ENCODE measurements at regions not wholly inside any gene's neighbourhood (a gene's known extent, or its start where the extent isn't known, plus 50 kb on each side); places are given as distances from the start of the nearest gene placed in this dataset.
"Not testable (repeated sequence)": the region's sequence is repeated elsewhere in the genome, so short reads cannot be mapped to it uniquely, and the experiment has no call there.

- intact Hi-C loops (cut with DNase I; ENCODE audit: low total_unique reads): no loop called here
- peaks cover 0 to 11% of the 10 kb centered on the region in 2 donors for H3K9me3 ChIP-seq
- no peak for DNase-seq (ENCODE audit: low spot score in 2 of 2)
- no peak overlapping the region for H3K4me3 ChIP-seq
- H3K27me3 ChIP-seq: no peaks in the 10 kb centered on the region
- no peak overlapping the region for H3K27ac ChIP-seq
- peaks cover 3% of the 10 kb centered on the region for H3K36me3 ChIP-seq
- TF ChIP-seq POLR2A (IDR thresholded peaks at IDR 0.05): no peak
- TF ChIP-seq POLR2AphosphoS5 (IDR thresholded peaks at IDR 0.05): no peak
- TF ChIP-seq CTCF (IDR thresholded peaks at IDR 0.05): no peak
- no peaks in the 10 kb centered on the region for H3K4me1 ChIP-seq
These were observed 628.4 kb upstream of the TPK1 start for GRCh38 chr7:145464287-145464686.

- intact Hi-C loops (cut with DNase I; ENCODE audit: low total_unique reads): no loop called here
- Histone ChIP-seq H3K36me3 (no peaks in the 10 kb centered on the region), H3K9me3 (peaks cover 0 to 11% of the 10 kb centered on the region in 2 donors), H3K27ac (no peak overlapping the region), H3K4me3 (no peak overlapping the region), H3K4me1 (no peaks in the 10 kb centered on the region), H3K27me3 (no peaks in the 10 kb centered on the region)
- TF ChIP-seq POLR2AphosphoS5 (IDR thresholded peaks at IDR 0.05) (no peak), CTCF (IDR thresholded peaks at IDR 0.05) (no peak), POLR2A (IDR thresholded peaks at IDR 0.05) (no peak)
- DNase-seq (ENCODE audit: low spot score in 2 of 2): no peak
These were observed 626.6 kb upstream of the TPK1 start for GRCh38 chr7:145462463-145462862.

GRCh38 chr7:145434811-145435210 is 599.0 kb upstream of the TPK1 start:
- no peak overlapping the region for H3K4me3 ChIP-seq
- no peak for DNase-seq (ENCODE audit: low spot score in 2 of 2)
- no peaks in the 10 kb centered on the region for H3K4me1 ChIP-seq
- intact Hi-C loops (cut with DNase I; ENCODE audit: low total_unique reads): no loop called here
- no peaks in the 10 kb centered on the region for H3K27me3 ChIP-seq
- no peak overlapping the region for H3K27ac ChIP-seq
- TF ChIP-seq POLR2A (IDR thresholded peaks at IDR 0.05) (no peak), POLR2AphosphoS5 (IDR thresholded peaks at IDR 0.05) (no peak), CTCF (IDR thresholded peaks at IDR 0.05) (no peak)
- no peaks in the 10 kb centered on the region for H3K36me3 ChIP-seq
- no peaks in the 10 kb centered on the region for H3K9me3 ChIP-seq

GRCh38 chr7:145431834-145432233 is 596.0 kb upstream of the TPK1 start:
- Histone ChIP-seq H3K4me3 (no peak overlapping the region), H3K36me3 (no peaks in the 10 kb centered on the region), H3K27me3 (no peaks in the 10 kb centered on the region), H3K27ac (no peak overlapping the region), H3K4me1 (no peaks in the 10 kb centered on the region), H3K9me3 (no peaks in the 10 kb centered on the region)
- no peak for TF ChIP-seq CTCF (IDR thresholded peaks at IDR 0.05)
- no peak for TF ChIP-seq POLR2AphosphoS5 (IDR thresholded peaks at IDR 0.05)
- TF ChIP-seq POLR2A (IDR thresholded peaks at IDR 0.05): no peak
- intact Hi-C loops (cut with DNase I; ENCODE audit: low total_unique reads): no loop called here
- no peak for DNase-seq (ENCODE audit: low spot score in 2 of 2)

- intact Hi-C loops (cut with DNase I; ENCODE audit: low total_unique reads); H3K4me3 ChIP-seq; DNase-seq (ENCODE audit: low spot score in 2 of 2); H3K4me1 ChIP-seq; H3K36me3 ChIP-seq; H3K27me3 ChIP-seq; H3K27ac ChIP-seq; H3K9me3 ChIP-seq: not testable (repeated sequence)
These were observed 582.6 kb upstream of the TPK1 start for GRCh38 chr7:145418481-145418880.

GRCh38 chr7:145411066-145411465 is 575.2 kb upstream of the TPK1 start:
- no peak for DNase-seq (ENCODE audit: low spot score in 2 of 2)
- Histone ChIP-seq H3K27me3 (no peaks in the 10 kb centered on the region), H3K9me3 (peaks cover 0 to 10% of the 10 kb centered on the region in 2 donors), H3K27ac (no peak overlapping the region), H3K36me3 (no peaks in the 10 kb centered on the region), H3K4me1 (no peaks in the 10 kb centered on the region), H3K4me3 (no peak overlapping the region)
- TF ChIP-seq CTCF (IDR thresholded peaks at IDR 0.05): no peak
- no peak for TF ChIP-seq POLR2A (IDR thresholded peaks at IDR 0.05)
- no peak for TF ChIP-seq POLR2AphosphoS5 (IDR thresholded peaks at IDR 0.05)
- intact Hi-C loops (cut with DNase I; ENCODE audit: low total_unique reads): no loop called here

Measured in breast epithelium (tissue), 4 donors.